PC-3 (cell line): ENCODE measurements at regions not wholly inside any gene's neighbourhood (a gene's known extent, or its start where the extent isn't known, plus 50 kb on each side); places are given as distances from the start of the nearest gene placed in this dataset.

ENCODE experiments used
- ATAC-seq: fragments of 200-7000 bp; cut with Tn5 transposase; 2 replicates; pipeline ENCODE4 v1.9.1; 2020; ENCODE audit warnings: mild to moderate bottlenecking, moderate library complexity
- BruUV-seq: library from RNA; stranded (reverse); fragments of 400-500 nt; replicated peaks from 2 replicates; lab custom pipeline; 2021; lab: Mats Ljungman, UMichigan
- CTCF ChIA-PET: fragments of 300-600 bp; sonication (Branson Sonifier 250); formaldehyde crosslinking; loops from one replicate; lab custom pipeline; 2022; ENCODE audit warnings: antibody characterized with exemption; lab: Charles Lee
- POLR2A ChIA-PET: fragments of 300-600 bp; sonication (Branson Sonifier 250); formaldehyde crosslinking; loops from one replicate; lab custom pipeline; 2022; ENCODE audit warnings: antibody characterized with exemption; ENCODE audit not compliant: unreplicated experiment; lab: Charles Lee
- DNase-seq: peaks from one replicate; pipeline ENCODE4 v3.0.0-alpha.2; 2015
- H2AFZ ChIP-seq: fragments of 300-600 bp; sonication (generic); 2 replicates; pipeline ENCODE4 v1.6.0; 2016; ENCODE audit warnings: antibody characterized with exemption, low read length
- H3F3A ChIP-seq: fragments of 300-600 bp; sonication (generic); one replicate; pipeline ENCODE4 v1.6.0; 2017; ENCODE audit warnings: antibody characterized with exemption, low read length, control low read depth, mild to moderate bottlenecking; ENCODE audit not compliant: unreplicated experiment
- H3K27ac ChIP-seq: fragments of 300-600 bp; sonication (generic); 2 replicates; pipeline ENCODE4 v1.5.1; 2016; ENCODE audit warnings: mild to moderate bottlenecking, low read length
- H3K27me3 ChIP-seq: fragments of 300-600 bp; sonication (generic); 2 replicates; pipeline ENCODE4 v1.6.1; 2016; ENCODE audit warnings: low read length, mixed read lengths
- H3K36me3 ChIP-seq: fragments of 300-600 bp; sonication (generic); 2 replicates; pipeline ENCODE4 v1.6.1; 2016; ENCODE audit warnings: low read depth, mixed run types, low read length, mixed read lengths
- H3K4me1 ChIP-seq: fragments of 300-600 bp; sonication (generic); 2 replicates; pipeline ENCODE4 v1.5.1; 2016; ENCODE audit warnings: low read length; ENCODE audit not compliant: insufficient read depth
- H3K4me2 ChIP-seq: fragments of 300-600 bp; sonication (generic); 2 replicates; pipeline ENCODE4 v1.6.0; 2016; ENCODE audit warnings: low read length
- H3K4me3 ChIP-seq: fragments of 300-600 bp; sonication (generic); 2 replicates; pipeline ENCODE4 v1.5.1; 2016; ENCODE audit warnings: mild to moderate bottlenecking, low read length, mixed read lengths
- H3K79me2 ChIP-seq: fragments of 300-600 bp; sonication (generic); 2 replicates; pipeline ENCODE4 v1.6.1; 2017; ENCODE audit warnings: low read length, mixed read lengths
- H3K9ac ChIP-seq: fragments of 300-600 bp; sonication (generic); 2 replicates; pipeline ENCODE4 v1.6.0; 2016; ENCODE audit warnings: mild to moderate bottlenecking, low read length
- H3K9me2 ChIP-seq: fragments of 300-600 bp; sonication (generic); replicated peaks from 2 replicates; pipeline ENCODE4 v1.6.1; 2016; ENCODE audit warnings: mixed run types, low read length, mixed read lengths
- H3K9me3 ChIP-seq: fragments of 300-600 bp; sonication (generic); 2 replicates; pipeline ENCODE4 v1.6.1; 2016; ENCODE audit warnings: low read length, mixed read lengths
- H4K20me1 ChIP-seq: fragments of 300-600 bp; sonication (generic); 2 replicates; pipeline ENCODE4 v1.6.1; 2016; ENCODE audit warnings: low read length, mixed read lengths
- CTCF ChIP-seq: fragments of 300-600 bp; sonication (generic); conservative IDR thresholded peaks from 2 replicates; pipeline ENCODE4 v1.5.1; 2017; ENCODE audit warnings: antibody characterized with exemption, low read depth, mild to moderate bottlenecking, low read length
- EZH2 ChIP-seq: fragments of 300-600 bp; sonication (generic); IDR thresholded peaks from one replicate; pipeline ENCODE4 v1.6.1; 2017; ENCODE audit warnings: antibody characterized with exemption, mild to moderate bottlenecking, low read length; ENCODE audit not compliant: unreplicated experiment
- EZH2phosphoT487 ChIP-seq: fragments of 300-600 bp; sonication (generic); IDR thresholded peaks from 2 replicates; pipeline ENCODE4 v1.6.1; 2018; ENCODE audit warnings: mild to moderate bottlenecking, antibody characterized with exemption, low read length, borderline replicate concordance
- intact Hi-C: fragments of 100-400 bp; cut with micrococcal nuclease; formaldehyde crosslinking; loops from 2 replicates; pipeline ENCODE4 v1.9.0; 2023

DNA sequence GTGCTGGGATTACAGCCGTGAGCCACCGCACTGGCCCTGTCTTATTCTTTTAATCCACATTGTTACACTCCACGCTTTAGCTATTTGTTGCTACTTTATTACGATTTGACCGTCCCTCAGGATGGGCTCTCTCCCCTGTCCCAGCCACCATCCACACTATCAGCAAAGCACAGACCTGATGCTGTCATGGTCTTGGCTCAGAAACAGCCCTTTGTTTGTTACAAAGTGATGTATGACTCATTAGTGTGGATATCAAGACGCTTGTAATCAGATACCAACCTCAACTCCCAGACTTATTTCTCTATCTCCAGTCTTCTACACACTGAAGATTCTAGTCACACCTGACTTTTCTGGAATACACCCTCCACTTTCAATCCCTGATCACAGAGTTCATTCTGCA is 84.6 kb upstream of the FREM2 start:
- intact Hi-C loops, result no loop called here
- no peaks in the 10 kb centered on the region for H3K36me3 ChIP-seq
- TF ChIP-seq CTCF, result no peak
- H3K9ac ChIP-seq, result no peak overlapping the region
- no peak overlapping the region for H3K4me2 ChIP-seq
- no peak for ATAC-seq
- H3K4me3 ChIP-seq, result no peak overlapping the region
- H3K27ac ChIP-seq, result no peak overlapping the region
- BruUV-seq, result no TSS peak
- H3K27me3 ChIP-seq, result peaks cover 8% of the 10 kb centered on the region
- CTCF ChIA-PET, result no interaction called here
- H3K9me3 ChIP-seq, result no peaks in the 10 kb centered on the region
- no peaks in the 10 kb centered on the region for H3K4me1 ChIP-seq
- DNase-seq, result peak; percentile 33
- H3K79me2 ChIP-seq, result no peaks in the 10 kb centered on the region
- no peaks in the 10 kb centered on the region for H4K20me1 ChIP-seq
- POLR2A ChIA-PET, result no interaction called here
- no peak overlapping the region for H2AFZ ChIP-seq
- no peaks in the 10 kb centered on the region for H3F3A ChIP-seq
- H3K9me2 ChIP-seq, result no peaks in the 10 kb centered on the region

DNA sequence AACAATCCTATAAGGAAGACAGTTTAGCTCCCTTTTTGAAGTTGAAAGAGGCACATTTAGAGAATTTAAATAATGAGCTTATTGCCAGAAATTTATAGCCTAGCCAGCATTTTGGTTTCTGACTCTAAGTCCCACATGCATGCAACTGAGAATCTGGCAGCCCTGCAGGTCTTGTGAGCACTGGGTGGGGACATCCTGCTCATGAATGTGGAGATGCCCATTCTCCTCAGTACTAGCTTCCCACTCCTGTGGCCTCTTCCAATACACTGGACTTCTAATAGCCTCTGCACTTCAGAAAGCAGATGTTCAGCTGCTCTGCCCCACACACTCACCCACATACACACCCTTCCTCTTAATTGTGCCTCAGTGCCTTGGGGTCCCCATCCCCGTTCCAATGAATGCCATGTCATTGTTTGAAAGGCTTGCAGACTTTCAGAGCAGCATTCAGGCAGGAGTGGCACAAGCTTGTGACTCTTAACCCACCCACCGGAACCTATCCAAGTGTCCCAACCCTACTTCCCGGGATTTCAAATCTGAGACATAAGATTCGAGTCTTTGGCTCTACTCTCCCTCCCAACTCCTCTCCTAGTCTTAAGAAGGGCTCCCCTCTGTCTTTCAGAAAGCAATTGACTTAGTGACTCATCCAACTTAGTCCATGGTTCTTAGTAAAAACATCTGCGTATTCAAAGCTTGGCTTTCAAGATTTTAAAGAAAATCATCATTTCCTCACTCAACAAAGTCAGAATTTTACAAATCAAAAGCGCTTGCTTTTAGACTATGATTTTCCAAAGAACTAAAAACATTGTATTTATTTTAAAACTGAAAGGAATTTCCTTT is 80.0 kb upstream of the FREM2 start:
- no peaks in the 10 kb centered on the region for H3K4me1 ChIP-seq
- DNase-seq, result no peak
- no peak for ATAC-seq
- intact Hi-C loops, result no loop called here
- H3K27ac ChIP-seq, result no peak overlapping the region
- BruUV-seq, result no TSS peak
- H2AFZ ChIP-seq, result no peak overlapping the region
- ChIA-PET POLR2A (no interaction called here), CTCF (no interaction called here)
- no peaks in the 10 kb centered on the region for H3K9me3 ChIP-seq
- H3K9ac ChIP-seq, result no peak overlapping the region
- peaks cover 10% of the 10 kb centered on the region for H3K27me3 ChIP-seq
- TF ChIP-seq EZH2phosphoT487 (no peak), CTCF (no peak), EZH2 (no peak)
- no peaks in the 10 kb centered on the region for H4K20me1 ChIP-seq
- H3K4me3 ChIP-seq, result no peak overlapping the region
- no peak overlapping the region for H3K4me2 ChIP-seq
- no peaks in the 10 kb centered on the region for H3K9me2 ChIP-seq
- H3K79me2 ChIP-seq, result no peaks in the 10 kb centered on the region
- no peaks in the 10 kb centered on the region for H3K36me3 ChIP-seq
- H3F3A ChIP-seq, result no peaks in the 10 kb centered on the region

DNA sequence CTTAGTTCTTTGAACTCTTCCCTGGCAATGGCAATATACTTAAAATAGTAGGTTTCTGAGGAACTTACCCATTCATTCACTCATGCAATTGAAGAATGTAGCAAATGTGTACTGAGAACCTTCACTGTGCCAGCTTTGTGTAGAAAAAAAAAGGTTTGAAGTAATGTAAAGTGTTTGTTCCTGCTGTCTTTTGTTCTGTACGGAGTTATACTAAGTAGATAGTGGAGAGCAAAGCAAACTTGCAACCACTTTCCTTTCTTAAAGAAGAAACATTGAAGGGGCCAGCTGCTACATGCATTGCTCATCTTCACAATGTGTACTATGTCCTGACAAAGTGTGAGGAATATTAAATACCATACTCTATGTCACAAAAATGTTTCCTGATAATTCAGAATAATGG is 68.9 kb upstream of the FREM2 start:
- no peak overlapping the region for H2AFZ ChIP-seq
- no peaks in the 10 kb centered on the region for H3K9me3 ChIP-seq
- POLR2A ChIA-PET, result no interaction called here
- H3K4me3 ChIP-seq, result no peak overlapping the region
- no peaks in the 10 kb centered on the region for H3F3A ChIP-seq
- BruUV-seq, result no TSS peak
- no peaks in the 10 kb centered on the region for H3K79me2 ChIP-seq
- H3K4me2 ChIP-seq, result no peak overlapping the region
- ATAC-seq (no peak), DNase-seq (no peak)
- H4K20me1 ChIP-seq, result no peaks in the 10 kb centered on the region
- intact Hi-C loops, result no loop called here
- no peak overlapping the region for H3K9ac ChIP-seq
- H3K27ac ChIP-seq, result no peak overlapping the region
- H3K9me2 ChIP-seq, result no peaks in the 10 kb centered on the region
- peaks cover 47% of the 10 kb centered on the region for H3K27me3 ChIP-seq
- TF ChIP-seq EZH2 (no peak), EZH2phosphoT487 (no peak), CTCF (no peak)
- no peaks in the 10 kb centered on the region for H3K4me1 ChIP-seq
- CTCF ChIA-PET, result no interaction called here
- no peaks in the 10 kb centered on the region for H3K36me3 ChIP-seq
